GM23338 (cell line): ENCODE measurements at regions not wholly inside any gene's neighbourhood (a gene's known extent, or its start where the extent isn't known, plus 50 kb on each side); places are given as distances from the start of the nearest gene placed in this dataset.

Experiments
- ETS1 ChIP-seq: IDR thresholded peaks from 2 replicates; pipeline ENCODE4 v1.6.1; 2016; ENCODE audit warnings: antibody characterized with exemption
- EZH2 ChIP-seq: fragments of 200-600 bp; sonication (generic); IDR thresholded peaks from one replicate; pipeline ENCODE4 v1.8.0; 2017; ENCODE audit warnings: antibody characterized with exemption, mild to moderate bottlenecking, low read depth; ENCODE audit not compliant: unreplicated experiment
- EZH2phosphoT487 ChIP-seq: fragments of 200-600 bp; sonication (generic); IDR thresholded peaks from one replicate; pipeline ENCODE4 v1.8.1; 2018; ENCODE audit warnings: antibody characterized with exemption; ENCODE audit not compliant: unreplicated experiment
- POLR2AphosphoS5 ChIP-seq: IDR thresholded peaks from 2 replicates; pipeline ENCODE4 v1.6.1; 2016; ENCODE audit warnings: antibody characterized with exemption, low read depth
- TF ChIP-seq, protein P1 (sequence below), 2 experiments: fragments of 200-600 bp in 1 of 2; sonication (generic) in 1 of 2; conservative IDR thresholded peaks; 2 replicates each; pipeline versions ENCODE4 v1.5.1 to v1.6.1; 2016 to 2017; ENCODE audit warnings: antibody characterized with exemption in 2 of 2, low read depth in 2 of 2, mild to moderate bottlenecking in 2 of 2, moderate library complexity in 1 of 2
- TF ChIP-seq, protein P2 (sequence below): IDR thresholded peaks from one replicate; pipeline ENCODE4 v1.6.1; 2018; ENCODE audit warnings: antibody characterized with exemption; ENCODE audit not compliant: unreplicated experiment

DNA sequence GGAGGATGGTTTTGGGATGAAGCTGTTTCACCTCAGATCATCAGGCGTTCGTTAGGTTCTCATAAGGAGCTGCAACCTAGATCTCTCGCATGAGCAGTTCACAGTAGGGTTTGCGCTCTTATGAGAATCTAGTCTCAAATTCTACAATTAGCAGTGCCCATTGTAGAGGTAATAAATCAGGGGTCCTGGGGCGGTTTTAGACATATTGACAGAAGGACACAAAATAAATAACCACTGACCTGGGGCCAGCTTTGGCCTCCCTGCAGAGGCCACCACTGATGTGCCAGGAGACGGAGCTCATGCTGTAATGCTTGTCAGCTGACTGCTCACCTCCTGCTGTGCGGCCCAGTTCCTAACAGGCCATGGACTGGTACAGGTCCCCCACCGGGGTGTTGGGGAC is 67.6 kb upstream of the SPATA31D4 start:
- TF ChIP-seq, protein P1, sequence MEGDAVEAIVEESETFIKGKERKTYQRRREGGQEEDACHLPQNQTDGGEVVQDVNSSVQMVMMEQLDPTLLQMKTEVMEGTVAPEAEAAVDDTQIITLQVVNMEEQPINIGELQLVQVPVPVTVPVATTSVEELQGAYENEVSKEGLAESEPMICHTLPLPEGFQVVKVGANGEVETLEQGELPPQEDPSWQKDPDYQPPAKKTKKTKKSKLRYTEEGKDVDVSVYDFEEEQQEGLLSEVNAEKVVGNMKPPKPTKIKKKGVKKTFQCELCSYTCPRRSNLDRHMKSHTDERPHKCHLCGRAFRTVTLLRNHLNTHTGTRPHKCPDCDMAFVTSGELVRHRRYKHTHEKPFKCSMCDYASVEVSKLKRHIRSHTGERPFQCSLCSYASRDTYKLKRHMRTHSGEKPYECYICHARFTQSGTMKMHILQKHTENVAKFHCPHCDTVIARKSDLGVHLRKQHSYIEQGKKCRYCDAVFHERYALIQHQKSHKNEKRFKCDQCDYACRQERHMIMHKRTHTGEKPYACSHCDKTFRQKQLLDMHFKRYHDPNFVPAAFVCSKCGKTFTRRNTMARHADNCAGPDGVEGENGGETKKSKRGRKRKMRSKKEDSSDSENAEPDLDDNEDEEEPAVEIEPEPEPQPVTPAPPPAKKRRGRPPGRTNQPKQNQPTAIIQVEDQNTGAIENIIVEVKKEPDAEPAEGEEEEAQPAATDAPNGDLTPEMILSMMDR (conservative IDR thresholded peaks at IDR 0.05; ENCODE audit: low read depth in 2 of 2), result no peak
- TF ChIP-seq EZH2 (no peak), POLR2AphosphoS5 (no peak), EZH2phosphoT487 (no peak), ETS1 (no peak)
- TF ChIP-seq, protein P2, sequence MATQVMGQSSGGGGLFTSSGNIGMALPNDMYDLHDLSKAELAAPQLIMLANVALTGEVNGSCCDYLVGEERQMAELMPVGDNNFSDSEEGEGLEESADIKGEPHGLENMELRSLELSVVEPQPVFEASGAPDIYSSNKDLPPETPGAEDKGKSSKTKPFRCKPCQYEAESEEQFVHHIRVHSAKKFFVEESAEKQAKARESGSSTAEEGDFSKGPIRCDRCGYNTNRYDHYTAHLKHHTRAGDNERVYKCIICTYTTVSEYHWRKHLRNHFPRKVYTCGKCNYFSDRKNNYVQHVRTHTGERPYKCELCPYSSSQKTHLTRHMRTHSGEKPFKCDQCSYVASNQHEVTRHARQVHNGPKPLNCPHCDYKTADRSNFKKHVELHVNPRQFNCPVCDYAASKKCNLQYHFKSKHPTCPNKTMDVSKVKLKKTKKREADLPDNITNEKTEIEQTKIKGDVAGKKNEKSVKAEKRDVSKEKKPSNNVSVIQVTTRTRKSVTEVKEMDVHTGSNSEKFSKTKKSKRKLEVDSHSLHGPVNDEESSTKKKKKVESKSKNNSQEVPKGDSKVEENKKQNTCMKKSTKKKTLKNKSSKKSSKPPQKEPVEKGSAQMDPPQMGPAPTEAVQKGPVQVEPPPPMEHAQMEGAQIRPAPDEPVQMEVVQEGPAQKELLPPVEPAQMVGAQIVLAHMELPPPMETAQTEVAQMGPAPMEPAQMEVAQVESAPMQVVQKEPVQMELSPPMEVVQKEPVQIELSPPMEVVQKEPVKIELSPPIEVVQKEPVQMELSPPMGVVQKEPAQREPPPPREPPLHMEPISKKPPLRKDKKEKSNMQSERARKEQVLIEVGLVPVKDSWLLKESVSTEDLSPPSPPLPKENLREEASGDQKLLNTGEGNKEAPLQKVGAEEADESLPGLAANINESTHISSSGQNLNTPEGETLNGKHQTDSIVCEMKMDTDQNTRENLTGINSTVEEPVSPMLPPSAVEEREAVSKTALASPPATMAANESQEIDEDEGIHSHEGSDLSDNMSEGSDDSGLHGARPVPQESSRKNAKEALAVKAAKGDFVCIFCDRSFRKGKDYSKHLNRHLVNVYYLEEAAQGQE, result no peak
